Mesodermal cell (in vitro differentiated cells): ENCODE measurements at regions not wholly inside any gene's neighbourhood (a gene's known extent, or its start where the extent isn't known, plus 50 kb on each side); places are given as distances from the start of the nearest gene placed in this dataset.
A peak's percentile ranks its signal among the peaks of the same experiment; 100 is the strongest.
"Not testable (repeated sequence)": the region's sequence is repeated elsewhere in the genome, so short reads cannot be mapped to it uniquely, and the experiment has no call there.

ENCODE experiments used
- H3K27ac ChIP-seq: 2 replicates; pipeline ENCODE4 v1.7.0; 2013; ENCODE audit warnings: mild to moderate bottlenecking, low read depth, low read length, moderate library complexity; ENCODE audit not compliant: severe bottlenecking
- H3K36me3 ChIP-seq: 2 replicates; pipeline ENCODE4 v1.7.1; 2013; ENCODE audit warnings: mild to moderate bottlenecking, low read length, moderate library complexity; ENCODE audit not compliant: control insufficient read depth, insufficient read depth
- H3K4me1 ChIP-seq: one replicate; pipeline ENCODE4 v1.7.1; 2013; ENCODE audit warnings: mild to moderate bottlenecking, low read length; ENCODE audit not compliant: insufficient read depth, control insufficient read depth, poor library complexity, severe bottlenecking
- H3K4me3 ChIP-seq: 2 replicates; pipeline ENCODE4 v1.7.0; 2013; ENCODE audit warnings: low read length, control low read depth, mild to moderate bottlenecking; ENCODE audit not compliant: insufficient read depth, poor library complexity, severe bottlenecking; ENCODE audit errors: extremely low read depth
- H3K9me3 ChIP-seq: 2 replicates; pipeline ENCODE4 v1.7.1; 2013; ENCODE audit warnings: mild to moderate bottlenecking, low read length, moderate library complexity; ENCODE audit not compliant: control insufficient read depth
- WGBS, 2 experiments: methylation state at CpG; one replicate each; pipeline ENCODE4 v1.1.5; 2013; ENCODE audit warnings: missing lambda C conversion rate in 2 of 2; ENCODE audit not compliant: insufficient coverage in 2 of 2; 5-methylcytosine and 5-hydroxymethylcytosine counted together

DNA sequence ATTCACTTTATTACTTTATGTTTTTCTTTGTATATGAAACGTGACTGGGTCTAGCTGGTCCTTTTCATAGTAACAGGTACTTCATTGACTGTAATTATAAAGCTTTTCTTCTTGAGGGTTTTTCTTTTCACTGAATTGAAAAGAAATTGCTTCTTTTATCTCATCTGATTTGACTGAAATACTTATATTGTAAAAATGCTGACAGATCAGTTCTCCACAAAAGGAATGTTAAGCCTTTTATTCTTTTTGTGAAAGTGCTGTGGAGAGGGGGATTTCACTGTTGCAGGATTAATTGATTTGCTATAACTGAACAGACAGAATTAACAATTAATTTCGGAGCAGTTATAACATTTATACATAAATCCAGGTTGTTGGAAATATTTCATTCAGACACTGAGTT is 2043.6 kb upstream of the C9orf72 start:
- no CpG with 5 or more reads among the region's 2 CpGs for WGBS, 2 experiments

DNA sequence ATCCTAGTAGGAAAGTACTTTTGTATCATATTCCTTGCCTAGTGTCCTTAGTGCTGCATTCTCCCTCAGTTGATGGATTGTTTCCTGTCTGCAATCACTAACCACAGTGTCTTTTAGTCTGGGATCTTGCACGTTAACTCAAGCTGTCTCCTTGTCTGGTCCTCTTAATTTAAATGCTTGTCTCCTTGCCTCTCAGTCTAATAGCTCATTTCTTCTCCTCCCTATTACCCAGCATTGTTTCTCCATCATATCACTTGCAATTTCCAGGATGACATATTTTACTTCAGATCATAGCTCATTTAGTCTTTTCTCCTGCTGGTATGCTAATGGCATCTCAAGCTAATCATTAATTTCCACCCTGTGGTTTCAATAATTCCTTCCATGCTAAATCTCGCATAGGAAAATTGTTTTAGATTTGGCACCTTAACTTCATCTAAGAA is 2052.0 kb upstream of the C9orf72 start:
- Histone ChIP-seq H3K9me3 (peaks cover 4% of the 10 kb centered on the region), H3K27ac (no peak overlapping the region), H3K4me3 (no peak overlapping the region), H3K4me1 (peaks cover 6% of the 10 kb centered on the region), H3K36me3 (no peaks in the 10 kb centered on the region)
- 56 to 69% methylated on average over 1 of the region's 2 CpGs for WGBS, 2 experiments

More for the DNA sequence above, 2043.6 kb upstream of the C9orf72 start:
- no peak overlapping the region for H3K4me3 ChIP-seq
- no peaks in the 10 kb centered on the region for H3K36me3 ChIP-seq
- no peaks in the 10 kb centered on the region for H3K9me3 ChIP-seq
- no peak overlapping the region for H3K27ac ChIP-seq
- no peaks in the 10 kb centered on the region for H3K4me1 ChIP-seq

DNA sequence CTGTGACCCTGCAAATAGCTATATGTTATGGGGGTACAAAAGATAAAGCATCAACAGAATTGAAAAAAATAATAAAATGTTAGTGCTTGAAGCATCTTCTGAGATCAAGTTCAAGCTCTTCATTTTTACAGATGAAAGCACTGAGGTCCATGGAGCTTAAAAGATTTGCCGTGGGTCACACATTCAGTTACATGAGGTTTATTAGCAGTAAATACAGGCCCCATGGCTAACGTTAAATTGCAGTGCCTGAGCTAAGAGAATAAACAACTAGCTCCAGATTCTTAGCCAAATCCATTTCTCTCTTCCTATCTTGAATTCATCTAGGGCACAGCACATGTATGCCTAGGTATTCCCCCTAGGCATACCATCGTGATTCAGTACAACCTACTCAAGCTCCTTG is 2052.7 kb upstream of the C9orf72 start:
- WGBS, 2 experiments, result 90% methylated on average over 2 to 3 of the region's 3 CpGs
- H3K4me3 ChIP-seq, result no peak overlapping the region
- no peaks in the 10 kb centered on the region for H3K36me3 ChIP-seq
- H3K27ac ChIP-seq, result no peak overlapping the region
- peaks cover 6% of the 10 kb centered on the region for H3K4me1 ChIP-seq
- peaks cover 4% of the 10 kb centered on the region for H3K9me3 ChIP-seq

DNA sequence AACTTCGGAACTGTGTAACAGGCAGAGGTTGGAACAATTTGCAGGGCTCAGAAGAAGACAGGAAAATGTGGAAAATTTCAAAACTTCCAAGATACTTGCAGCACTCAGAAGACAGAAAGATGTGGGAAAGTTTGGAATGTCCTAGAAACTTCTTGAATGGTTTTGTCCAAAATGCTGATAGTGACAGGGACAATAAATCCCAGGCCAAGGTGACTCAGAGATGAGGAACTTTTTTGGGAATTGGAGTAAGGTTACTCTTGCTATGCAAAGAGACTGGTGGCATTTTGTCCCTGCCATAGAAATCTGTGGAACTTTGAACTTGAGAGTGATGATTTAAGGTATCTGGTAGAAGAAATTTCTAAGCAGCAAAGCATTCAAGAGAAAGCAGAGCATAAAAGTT is 2055.6 kb upstream of the C9orf72 start:
- not testable (repeated sequence) for H3K4me1 ChIP-seq, H3K4me3 ChIP-seq, H3K9me3 ChIP-seq, H3K36me3 ChIP-seq, H3K27ac ChIP-seq
- WGBS, 2 experiments, result 80 to 83% methylated on average over 1 of the region's 1 CpG

DNA sequence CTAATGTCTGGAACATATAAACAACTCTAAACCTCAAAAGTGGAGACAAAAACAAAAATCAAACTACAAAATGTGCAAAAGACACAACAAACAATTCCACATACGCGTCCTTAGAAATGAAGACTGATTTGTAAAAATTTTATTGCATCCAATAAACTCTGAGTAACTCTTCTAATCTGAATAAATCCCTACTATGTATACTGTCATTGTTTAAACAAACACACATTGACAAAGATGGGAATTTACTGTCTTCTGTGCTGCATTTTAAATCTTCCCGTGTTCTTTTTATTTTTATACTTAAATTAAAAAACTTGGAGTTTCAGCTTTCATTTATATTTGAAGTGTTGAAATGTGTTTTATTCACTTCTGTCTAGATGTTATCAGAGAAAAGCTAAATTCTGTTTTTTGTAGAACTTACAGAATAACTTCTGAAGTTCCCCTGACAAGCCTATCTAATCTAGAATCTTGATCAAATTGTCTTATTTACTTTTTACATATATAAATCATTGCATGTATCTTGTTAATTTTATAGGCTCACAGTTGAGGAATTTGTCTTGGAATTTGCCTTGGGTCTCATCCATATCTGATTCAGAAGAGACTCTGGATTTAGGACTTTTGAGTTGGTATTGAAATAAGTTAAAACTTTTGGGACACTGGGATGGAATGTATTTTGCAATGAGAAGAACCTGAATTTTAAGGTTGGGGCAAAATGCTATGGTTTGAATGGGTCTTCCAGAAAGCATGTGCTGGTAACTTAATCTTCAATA is 2064.4 kb upstream of the C9orf72 start:
- Histone ChIP-seq H3K4me1 (no peaks in the 10 kb centered on the region), H3K27ac (no peak overlapping the region), H3K9me3 (no peaks in the 10 kb centered on the region), H3K4me3 (no peak overlapping the region), H3K36me3 (no peaks in the 10 kb centered on the region)
- no CpG with 5 or more reads among the region's 3 CpGs for WGBS, 2 experiments

DNA sequence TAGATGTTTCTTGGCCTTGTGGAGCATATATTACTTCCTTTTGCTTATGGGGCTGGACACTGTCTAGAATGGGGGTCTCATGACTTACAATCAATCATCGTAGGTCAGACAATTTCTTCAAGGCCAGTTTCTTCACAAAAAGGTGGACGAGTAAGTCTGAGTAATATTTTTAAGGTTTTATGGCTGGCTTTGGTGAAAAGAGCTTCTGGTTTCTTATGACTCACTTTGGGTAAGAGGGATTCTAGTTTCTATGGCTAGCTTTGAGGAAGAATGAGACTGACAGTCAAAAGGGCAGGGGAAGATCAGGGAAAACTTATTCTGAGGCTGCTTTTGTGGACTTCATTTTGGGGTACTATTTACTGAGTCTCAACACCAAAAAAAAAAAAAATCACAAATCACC is 2067.2 kb upstream of the C9orf72 start:
- 81 to 94% methylated on average over 2 of the region's 2 CpGs for WGBS, 2 experiments
- H3K9me3 ChIP-seq, result no peaks in the 10 kb centered on the region
- peak overlapping the region; percentile 33 for H3K27ac ChIP-seq
- H3K4me3 ChIP-seq, result no peak overlapping the region
- H3K36me3 ChIP-seq, result no peaks in the 10 kb centered on the region
- H3K4me1 ChIP-seq, result no peaks in the 10 kb centered on the region

DNA sequence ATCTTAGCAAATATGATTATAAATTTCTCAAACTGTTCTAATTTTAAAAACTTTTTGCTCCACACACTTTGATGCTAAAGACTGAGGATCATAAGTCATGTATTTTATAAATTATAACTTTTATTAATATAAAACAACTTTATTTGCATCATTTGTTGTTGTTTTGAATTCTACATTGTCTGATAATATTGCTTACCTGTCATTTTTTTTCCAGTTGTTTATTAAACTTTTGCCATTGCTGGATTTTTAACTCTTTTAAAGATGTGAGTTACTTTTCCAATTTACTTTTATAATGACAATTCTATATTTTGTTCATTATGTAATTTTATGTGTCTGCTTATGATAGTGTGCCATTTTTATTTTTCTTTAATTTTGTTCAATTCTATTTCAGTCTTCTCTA is 2071.2 kb upstream of the C9orf72 start:
- H3K36me3 ChIP-seq, result no peaks in the 10 kb centered on the region
- H3K27ac ChIP-seq, result no peak overlapping the region
- no peaks in the 10 kb centered on the region for H3K4me1 ChIP-seq
- H3K9me3 ChIP-seq, result no peaks in the 10 kb centered on the region
- H3K4me3 ChIP-seq, result no peak overlapping the region

DNA sequence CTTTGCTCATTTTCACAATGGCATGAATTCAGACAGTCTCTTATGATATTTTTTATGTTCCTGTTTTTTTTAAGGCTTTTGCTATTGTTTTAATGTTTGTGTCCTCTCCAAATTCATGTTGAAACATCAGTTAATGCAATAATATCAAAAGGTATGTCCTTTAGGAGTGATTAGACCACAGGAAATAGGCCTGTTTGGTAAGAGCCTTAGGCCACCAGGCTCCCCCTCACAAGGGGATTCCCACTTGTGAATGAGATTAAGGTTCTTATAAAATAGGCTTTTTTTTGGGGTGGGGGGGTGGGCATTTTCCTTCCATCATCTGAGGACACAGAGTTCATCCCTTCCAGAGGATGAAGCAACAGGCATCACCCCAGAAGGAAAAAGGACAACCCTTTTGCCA is 2074.2 kb upstream of the C9orf72 start:
- H3K9me3 ChIP-seq, result no peaks in the 10 kb centered on the region
- no peak overlapping the region for H3K27ac ChIP-seq
- no peaks in the 10 kb centered on the region for H3K4me1 ChIP-seq
- no peak overlapping the region for H3K4me3 ChIP-seq
- no peaks in the 10 kb centered on the region for H3K36me3 ChIP-seq

DNA sequence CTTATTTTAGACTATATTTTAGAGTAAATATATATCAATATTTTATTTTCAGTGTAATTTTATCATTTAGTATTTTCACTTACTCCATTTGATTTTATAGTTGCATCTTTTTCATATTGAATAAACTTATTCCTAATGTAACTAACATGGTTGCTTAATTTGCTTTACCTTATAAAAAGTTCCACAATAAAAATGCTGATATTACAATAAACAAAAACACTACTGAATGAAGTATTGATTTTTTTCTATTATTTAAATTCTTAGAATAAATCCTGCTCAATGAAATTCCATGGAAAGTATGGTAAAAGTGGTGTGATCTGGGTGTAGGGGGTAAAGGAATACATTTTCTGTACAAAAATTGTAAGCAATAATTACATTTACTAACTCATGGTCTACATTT is 2074.9 kb upstream of the C9orf72 start:
- H3K9me3 ChIP-seq, result no peaks in the 10 kb centered on the region
- no peak overlapping the region for H3K4me3 ChIP-seq
- H3K4me1 ChIP-seq, result no peaks in the 10 kb centered on the region
- no peaks in the 10 kb centered on the region for H3K36me3 ChIP-seq
- H3K27ac ChIP-seq, result no peak overlapping the region

DNA sequence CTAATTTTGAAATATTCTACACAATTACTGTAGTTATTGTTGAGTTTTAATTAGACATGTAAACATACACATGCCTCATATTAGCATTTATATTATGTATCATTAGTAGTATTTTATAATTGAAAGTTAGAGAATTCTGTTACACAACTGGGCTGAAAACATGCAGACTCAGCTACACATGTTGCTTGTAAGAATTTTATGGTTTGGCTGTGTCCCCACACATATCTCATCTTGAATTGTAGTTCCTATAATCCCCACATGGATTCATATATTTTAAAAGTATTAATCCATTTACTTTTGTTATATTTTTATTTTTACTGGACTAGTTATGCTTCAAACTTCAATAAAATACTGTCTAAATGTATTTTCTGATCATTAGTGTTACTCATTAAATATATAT is 2075.3 kb upstream of the C9orf72 start:
- no peak overlapping the region for H3K4me3 ChIP-seq
- no peak overlapping the region for H3K27ac ChIP-seq
- no peaks in the 10 kb centered on the region for H3K36me3 ChIP-seq
- H3K4me1 ChIP-seq, result no peaks in the 10 kb centered on the region
- H3K9me3 ChIP-seq, result no peaks in the 10 kb centered on the region

DNA sequence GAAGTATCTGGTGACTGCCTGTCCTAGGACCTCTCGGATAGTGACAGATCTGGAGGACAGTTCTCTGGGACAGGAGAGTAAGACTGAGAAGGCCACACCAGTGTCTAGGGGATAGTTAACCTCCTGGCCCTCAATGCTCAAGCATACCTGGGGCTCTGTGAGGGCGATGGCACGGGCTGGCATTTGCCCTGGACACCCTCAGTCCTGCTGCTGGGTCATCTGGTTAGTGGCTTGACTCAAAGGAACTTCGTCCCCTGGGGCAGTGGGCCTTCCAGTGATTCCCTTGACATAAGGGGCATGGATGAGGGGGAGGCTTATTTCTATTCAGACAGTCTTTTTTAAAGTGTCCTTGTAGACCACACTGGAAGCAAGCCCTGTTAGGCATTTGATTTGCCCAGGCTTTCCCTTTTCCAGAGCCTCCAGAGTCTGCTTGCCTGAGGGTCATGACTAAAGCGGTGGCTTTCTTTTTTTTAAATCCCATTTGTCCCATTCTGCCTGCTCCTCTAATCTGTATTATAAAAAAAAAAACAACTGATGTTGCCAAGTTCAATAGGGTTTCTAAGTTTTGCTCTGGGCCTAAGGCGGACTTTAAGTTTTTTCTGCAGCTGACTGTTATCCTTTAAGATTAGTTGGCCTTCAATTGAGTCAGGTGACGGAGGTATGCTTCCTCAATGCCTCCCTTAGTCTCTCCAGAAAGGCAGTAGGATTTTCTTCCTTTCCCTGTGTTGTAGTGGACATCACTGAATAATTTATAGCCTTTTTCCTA is 2083.5 kb upstream of the C9orf72 start:
- no peak overlapping the region for H3K4me3 ChIP-seq
- H3K9me3 ChIP-seq, result no peaks in the 10 kb centered on the region
- H3K36me3 ChIP-seq, result no peaks in the 10 kb centered on the region
- H3K4me1 ChIP-seq, result no peaks in the 10 kb centered on the region
- 88 to 100% methylated on average over 2 to 3 of the region's 7 CpGs for WGBS, 2 experiments
- H3K27ac ChIP-seq, result no peak overlapping the region
